Type B pancreatic cell (in vitro differentiated cells): ENCODE measurements at regions not wholly inside any gene's neighbourhood (a gene's known extent, or its start where the extent isn't known, plus 50 kb on each side); places are given as distances from the start of the nearest gene placed in this dataset.
"Not testable (repeated sequence)": the region's sequence is repeated elsewhere in the genome, so short reads cannot be mapped to it uniquely, and the experiment has no call there.

ENCODE experiments used
- DNase-seq: peaks from one replicate; pipeline ENCODE4 v3.0.0; 2021; ENCODE audit warnings: mixed read lengths; ENCODE audit not compliant: unreplicated experiment; ENCODE audit errors: extremely low spot score
- H3K27ac Mint-ChIP-seq: 2 replicates; pipeline ENCODE4 v1.8.0; 2021; ENCODE audit warnings: mild to moderate bottlenecking, mixed read lengths
- H3K27me3 Mint-ChIP-seq: 2 replicates; pipeline ENCODE4 v1.8.0; 2021; ENCODE audit warnings: mixed read lengths
- H3K36me3 Mint-ChIP-seq: 2 replicates; pipeline ENCODE4 v1.8.0; 2021; ENCODE audit warnings: mixed read lengths
- H3K4me1 Mint-ChIP-seq: one replicate; pipeline ENCODE4 v1.8.0; 2021; ENCODE audit warnings: mixed read lengths; ENCODE audit not compliant: unreplicated experiment
- H3K4me3 Mint-ChIP-seq: 2 replicates; pipeline ENCODE4 v1.8.0; 2021; ENCODE audit warnings: mild to moderate bottlenecking, mixed read lengths
- H3K9me3 Mint-ChIP-seq: 2 replicates; pipeline ENCODE4 v1.8.0; 2021; ENCODE audit warnings: mixed read lengths
- TF ChIP-seq, protein P1 (sequence below): fragments of 200-600 bp; sonication (generic); conservative IDR thresholded peaks from 2 replicates; pipeline ENCODE4 v1.5.0; 2021; ENCODE audit warnings: antibody characterized with exemption, mild to moderate bottlenecking

DNA sequence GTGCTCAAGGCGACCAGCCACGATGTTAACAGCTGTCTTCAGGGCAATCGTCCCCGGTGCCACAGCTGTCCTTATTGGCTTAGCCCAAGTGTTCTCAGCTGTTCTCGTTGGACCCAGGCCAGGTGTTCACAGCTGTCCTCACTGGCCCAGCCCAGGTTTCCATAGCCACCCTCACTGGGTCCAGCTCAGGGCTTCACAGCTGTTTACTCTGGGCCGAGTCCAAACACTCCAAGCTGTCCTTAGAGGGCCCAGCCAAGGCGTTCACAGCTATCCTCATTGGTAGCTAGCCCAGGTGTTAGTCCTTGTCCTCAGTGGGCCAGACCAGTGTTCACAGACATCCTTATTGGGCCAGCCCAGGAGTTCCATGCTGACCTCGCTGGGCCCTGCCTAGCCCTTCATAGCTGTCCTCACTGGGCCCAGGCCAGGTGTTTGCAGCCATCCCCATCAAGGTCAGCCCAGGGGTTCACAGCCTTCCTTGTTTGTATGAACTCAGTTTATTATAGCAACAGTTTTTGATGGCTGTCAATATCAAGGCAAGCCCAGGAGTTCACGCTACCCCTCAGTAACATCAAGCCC lies 106.0 kb upstream of the THOC3 start:
- H3K9me3 Mint-ChIP-seq, H3K4me3 Mint-ChIP-seq, DNase-seq, H3K4me1 Mint-ChIP-seq, H3K27me3 Mint-ChIP-seq, H3K27ac Mint-ChIP-seq, H3K36me3 Mint-ChIP-seq: not testable (repeated sequence)

DNA sequence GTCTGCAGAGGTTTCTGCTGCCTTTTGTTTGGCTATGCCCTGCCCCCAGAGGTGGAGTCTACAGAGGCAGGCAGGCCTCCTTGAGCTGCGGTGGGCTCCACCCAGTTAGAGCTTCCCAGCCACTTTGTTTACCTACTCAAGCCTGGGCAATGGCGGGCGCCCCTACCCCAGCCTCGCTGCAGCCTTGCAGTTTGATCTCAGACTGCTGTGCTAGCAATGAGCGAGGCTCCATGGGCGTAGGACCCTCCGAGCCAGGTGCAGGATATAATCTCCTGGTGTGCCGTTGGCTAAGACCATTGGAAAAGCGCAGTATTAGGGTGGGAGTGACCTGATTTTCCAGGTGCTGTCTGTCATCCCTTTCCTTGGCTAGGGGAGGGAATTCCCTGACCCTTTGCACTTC lies 115.6 kb upstream of the THOC3 start:
- not testable (repeated sequence) for H3K27ac Mint-ChIP-seq, H3K9me3 Mint-ChIP-seq, H3K4me3 Mint-ChIP-seq

DNA sequence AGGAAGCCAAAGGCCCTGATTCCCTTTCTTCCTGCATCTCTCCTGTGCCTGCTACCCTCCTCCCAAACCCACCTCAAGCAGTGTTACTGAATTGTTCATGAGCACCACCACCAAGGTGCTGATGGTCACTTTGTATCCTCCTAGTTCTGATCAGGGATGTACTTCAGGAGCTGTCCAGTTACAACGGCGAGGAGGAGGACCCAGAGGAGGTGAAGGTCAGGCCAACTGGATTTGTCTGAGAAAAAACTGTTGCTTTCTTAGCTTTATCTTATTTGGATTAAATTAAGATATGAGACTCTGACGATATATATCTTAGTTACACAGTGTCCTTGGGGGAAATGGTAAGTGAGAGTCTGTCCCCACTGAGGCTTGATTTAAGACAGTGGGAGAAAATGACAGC lies 135.0 kb upstream of the THOC3 start:
- not testable (repeated sequence) for H3K4me3 Mint-ChIP-seq, H3K27ac Mint-ChIP-seq, H3K4me1 Mint-ChIP-seq, DNase-seq, H3K9me3 Mint-ChIP-seq, H3K27me3 Mint-ChIP-seq, H3K36me3 Mint-ChIP-seq

More for the DNA sequence above, 115.6 kb upstream of the THOC3 start:
- H3K27me3 Mint-ChIP-seq, DNase-seq, H3K4me1 Mint-ChIP-seq, H3K36me3 Mint-ChIP-seq: not testable (repeated sequence)

DNA sequence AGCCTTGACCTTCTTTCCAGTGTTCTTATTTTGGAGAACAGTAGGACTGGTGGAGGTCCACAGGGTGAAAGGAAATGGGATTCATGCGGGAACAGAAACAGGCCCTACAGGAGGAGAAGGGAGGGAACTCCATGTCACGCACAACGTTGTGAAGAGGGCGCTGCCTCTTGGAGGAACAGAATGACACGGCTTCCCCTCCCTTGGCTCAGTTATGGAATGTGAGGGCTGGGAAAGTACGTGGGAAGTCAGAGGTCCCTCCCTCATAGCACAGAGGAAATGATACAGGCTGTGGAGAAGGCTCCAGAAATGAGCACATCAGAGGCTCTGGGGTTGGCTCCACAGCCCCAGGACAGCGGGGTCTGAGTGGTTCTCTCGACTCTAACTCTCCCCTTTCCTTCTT lies 125.3 kb upstream of the SIMC1 start:
- not testable (repeated sequence) for DNase-seq, H3K4me1 Mint-ChIP-seq, H3K36me3 Mint-ChIP-seq, H3K9me3 Mint-ChIP-seq, H3K27ac Mint-ChIP-seq, H3K4me3 Mint-ChIP-seq, H3K27me3 Mint-ChIP-seq

DNA sequence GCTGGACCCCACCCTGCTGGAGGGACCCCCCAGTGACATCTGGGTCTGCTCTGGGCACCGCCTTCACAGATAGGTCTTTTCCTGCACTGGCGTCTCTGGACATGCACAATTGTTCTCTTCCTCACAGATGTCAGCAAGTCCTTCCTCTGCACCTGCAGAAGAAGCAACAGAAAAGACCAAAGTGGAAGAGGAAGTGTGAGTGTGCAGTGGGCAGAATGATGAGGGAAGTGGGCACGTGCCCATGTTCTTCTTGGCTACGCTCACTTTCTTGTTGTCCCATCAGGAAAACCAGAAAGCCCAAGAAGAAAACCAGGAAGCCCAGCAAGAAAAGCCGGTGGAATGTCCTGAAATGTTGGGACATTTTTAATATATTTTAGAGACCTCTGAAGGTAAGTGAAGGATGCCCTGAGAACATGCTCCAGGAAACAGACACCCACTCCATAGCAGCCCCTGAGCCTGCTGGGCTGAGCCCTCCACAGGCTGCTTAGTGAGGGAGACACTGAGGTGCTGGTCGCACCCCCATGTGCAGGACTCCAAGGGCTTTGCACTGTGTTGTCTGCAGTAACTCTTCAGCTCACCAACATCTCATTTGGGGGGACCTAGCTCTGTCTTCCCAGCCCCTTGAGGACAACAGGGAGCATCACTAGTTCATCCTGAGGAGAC lies 124.4 kb upstream of the SIMC1 start:
- H3K4me1 Mint-ChIP-seq, H3K4me3 Mint-ChIP-seq, H3K27ac Mint-ChIP-seq, H3K36me3 Mint-ChIP-seq, DNase-seq, H3K9me3 Mint-ChIP-seq, H3K27me3 Mint-ChIP-seq: not testable (repeated sequence)

DNA sequence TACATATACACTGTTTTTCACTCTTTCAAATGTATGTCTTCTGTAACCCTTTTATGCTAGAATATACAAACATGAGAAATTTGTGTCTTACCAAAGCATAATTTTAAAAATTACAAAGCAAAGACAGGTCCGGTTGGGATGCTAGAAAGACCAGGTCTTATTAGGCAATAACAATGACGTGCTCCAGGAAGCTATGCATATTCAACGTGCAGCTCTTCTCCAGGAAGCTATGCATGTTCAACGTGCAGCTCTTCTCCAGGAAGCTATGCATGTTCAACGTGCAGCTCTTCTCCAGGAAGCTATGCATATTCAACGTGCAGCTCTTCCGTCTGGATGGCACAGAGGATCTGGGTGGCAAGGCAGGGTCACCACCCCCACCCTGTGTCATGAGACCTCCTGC lies 123.4 kb upstream of the SIMC1 start:
- H3K27ac Mint-ChIP-seq, H3K36me3 Mint-ChIP-seq, H3K4me1 Mint-ChIP-seq, H3K27me3 Mint-ChIP-seq, H3K4me3 Mint-ChIP-seq, DNase-seq, H3K9me3 Mint-ChIP-seq: not testable (repeated sequence)

DNA sequence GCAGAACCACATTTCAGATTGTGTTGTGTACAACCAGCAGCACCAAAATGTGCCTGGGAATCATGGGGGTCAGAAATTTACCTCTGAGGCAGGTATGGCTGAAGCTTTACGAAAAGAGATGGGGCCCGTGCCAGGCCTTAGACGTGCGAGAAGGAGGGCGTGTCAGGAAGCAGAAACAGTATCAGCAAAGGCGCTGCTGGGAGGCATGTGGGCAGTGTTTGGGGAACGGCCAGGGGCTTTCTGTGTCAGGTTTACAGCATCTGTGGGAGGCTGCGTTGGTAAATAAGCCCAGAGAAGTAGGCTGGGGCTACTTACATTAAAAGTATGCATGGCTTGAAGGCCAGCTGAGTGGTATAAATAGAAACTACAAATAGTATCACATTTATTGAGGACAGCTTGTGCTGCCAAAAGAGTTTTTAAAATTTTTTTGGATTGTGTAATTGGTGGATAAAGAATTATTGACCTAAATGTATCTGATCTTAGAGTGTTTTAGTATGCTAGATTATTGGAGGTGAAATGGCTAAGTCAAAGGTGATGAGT lies 120.5 kb upstream of the SIMC1 start:
- H3K9me3 Mint-ChIP-seq, H3K27ac Mint-ChIP-seq, DNase-seq, H3K4me1 Mint-ChIP-seq, H3K27me3 Mint-ChIP-seq, H3K36me3 Mint-ChIP-seq, H3K4me3 Mint-ChIP-seq: not testable (repeated sequence)

DNA sequence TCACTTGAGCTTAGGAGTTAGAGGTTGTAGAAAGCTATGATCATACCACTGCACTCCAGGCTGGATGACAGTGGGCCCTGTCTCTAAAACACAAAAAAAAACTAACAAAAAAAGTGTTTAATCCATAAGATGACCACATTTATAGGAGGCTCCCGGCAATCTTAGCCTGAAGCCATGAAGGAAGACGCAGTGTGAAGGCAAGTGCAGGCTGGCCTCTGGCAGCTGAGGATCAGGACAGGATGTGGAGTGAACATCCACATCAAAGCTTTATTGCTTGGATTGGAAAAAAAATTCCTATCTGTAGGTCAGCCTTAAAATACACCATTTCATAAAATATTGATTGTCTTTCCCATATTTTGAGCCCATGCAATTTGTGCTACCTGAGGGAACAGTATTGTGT lies 115.9 kb upstream of the SIMC1 start:
- not testable (repeated sequence) for DNase-seq, H3K4me1 Mint-ChIP-seq, H3K27me3 Mint-ChIP-seq, H3K4me3 Mint-ChIP-seq, H3K27ac Mint-ChIP-seq, H3K36me3 Mint-ChIP-seq, H3K9me3 Mint-ChIP-seq

DNA sequence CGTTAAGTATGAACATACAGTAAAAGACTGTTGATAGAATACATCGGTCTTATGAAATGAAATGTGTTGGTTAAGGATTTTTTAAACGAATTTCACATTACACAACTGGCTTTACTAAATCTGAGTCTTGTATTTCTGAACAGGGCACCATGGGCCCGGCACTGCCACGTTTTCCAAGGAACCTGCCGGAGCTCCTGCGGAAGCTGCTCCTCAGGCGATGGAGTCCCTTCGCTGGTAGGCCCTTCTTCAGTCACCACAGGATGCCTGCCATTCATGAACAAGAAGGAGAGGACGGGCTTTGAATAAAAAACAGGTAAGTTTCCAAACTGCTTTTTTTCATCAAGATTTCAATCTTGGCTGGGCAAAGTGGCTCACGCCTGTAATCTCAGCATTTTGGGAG lies 114.1 kb upstream of the SIMC1 start:
- H3K27ac Mint-ChIP-seq, H3K4me3 Mint-ChIP-seq, DNase-seq, H3K9me3 Mint-ChIP-seq, H3K4me1 Mint-ChIP-seq, H3K27me3 Mint-ChIP-seq, H3K36me3 Mint-ChIP-seq: not testable (repeated sequence)

DNA sequence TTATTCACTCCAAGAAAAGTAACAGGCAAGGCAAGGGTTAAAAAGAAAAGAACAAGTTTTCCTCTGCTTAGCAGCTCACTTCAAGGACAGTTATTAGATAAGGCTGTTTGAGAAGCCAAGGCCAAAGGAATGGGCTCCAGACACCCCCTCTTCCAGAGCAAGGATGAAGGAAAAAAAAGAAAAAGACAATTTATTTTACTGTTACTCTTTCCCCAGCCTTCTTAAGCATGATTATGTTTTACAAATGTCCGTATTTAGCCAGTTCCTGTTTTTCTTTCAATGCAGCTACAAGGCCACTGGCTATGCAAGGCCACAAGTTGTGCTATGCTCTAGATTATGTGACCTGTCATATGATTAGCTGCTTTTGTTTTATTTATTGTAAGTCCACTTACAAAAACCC lies 106.5 kb upstream of the SIMC1 start:
- peaks cover 5% of the 10 kb centered on the region for H3K4me1 Mint-ChIP-seq
- H3K27me3 Mint-ChIP-seq, result peaks cover 51% of the 10 kb centered on the region
- no peak overlapping the region for H3K4me3 Mint-ChIP-seq

More for the DNA sequence above, 106.5 kb upstream of the SIMC1 start:
- Mint-ChIP-seq H3K9me3 (no peaks in the 10 kb centered on the region), H3K36me3 (no peaks in the 10 kb centered on the region), H3K27ac (no peak overlapping the region)
- DNase-seq, result no peak
- TF ChIP-seq, protein P1, sequence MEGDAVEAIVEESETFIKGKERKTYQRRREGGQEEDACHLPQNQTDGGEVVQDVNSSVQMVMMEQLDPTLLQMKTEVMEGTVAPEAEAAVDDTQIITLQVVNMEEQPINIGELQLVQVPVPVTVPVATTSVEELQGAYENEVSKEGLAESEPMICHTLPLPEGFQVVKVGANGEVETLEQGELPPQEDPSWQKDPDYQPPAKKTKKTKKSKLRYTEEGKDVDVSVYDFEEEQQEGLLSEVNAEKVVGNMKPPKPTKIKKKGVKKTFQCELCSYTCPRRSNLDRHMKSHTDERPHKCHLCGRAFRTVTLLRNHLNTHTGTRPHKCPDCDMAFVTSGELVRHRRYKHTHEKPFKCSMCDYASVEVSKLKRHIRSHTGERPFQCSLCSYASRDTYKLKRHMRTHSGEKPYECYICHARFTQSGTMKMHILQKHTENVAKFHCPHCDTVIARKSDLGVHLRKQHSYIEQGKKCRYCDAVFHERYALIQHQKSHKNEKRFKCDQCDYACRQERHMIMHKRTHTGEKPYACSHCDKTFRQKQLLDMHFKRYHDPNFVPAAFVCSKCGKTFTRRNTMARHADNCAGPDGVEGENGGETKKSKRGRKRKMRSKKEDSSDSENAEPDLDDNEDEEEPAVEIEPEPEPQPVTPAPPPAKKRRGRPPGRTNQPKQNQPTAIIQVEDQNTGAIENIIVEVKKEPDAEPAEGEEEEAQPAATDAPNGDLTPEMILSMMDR, result no peak
